Femur (tissue), 1 donor: ENCODE measurements at regions not wholly inside any gene's neighbourhood (a gene's known extent, or its start where the extent isn't known, plus 50 kb on each side); places are given as distances from the start of the nearest gene placed in this dataset.

ENCODE experiments used
- DNase-seq: peaks from one replicate; pipeline ENCODE4 v3.0.0-alpha.2; 2017

DNA sequence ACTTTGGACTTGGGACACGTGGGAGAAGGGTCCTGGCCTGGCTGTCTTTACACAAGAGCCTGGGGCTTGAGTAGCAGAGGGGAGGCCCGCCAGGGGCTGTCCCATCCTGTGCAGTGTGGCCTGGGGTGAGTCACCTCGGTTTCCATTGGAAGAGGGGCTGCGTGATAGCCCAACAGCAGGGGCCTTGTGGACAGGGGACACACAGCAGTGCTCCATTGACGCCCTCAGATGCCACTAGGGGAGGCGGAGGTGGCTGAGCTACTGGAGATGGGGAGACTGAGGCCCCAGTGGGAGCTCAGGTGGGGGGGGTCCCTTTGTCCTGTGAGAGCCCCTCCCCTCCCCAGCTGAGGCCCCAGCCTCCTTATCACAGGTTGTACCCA, 50.0 kb upstream of the RNU6ATAC start:
- peak; percentile 34 for DNase-seq

DNA sequence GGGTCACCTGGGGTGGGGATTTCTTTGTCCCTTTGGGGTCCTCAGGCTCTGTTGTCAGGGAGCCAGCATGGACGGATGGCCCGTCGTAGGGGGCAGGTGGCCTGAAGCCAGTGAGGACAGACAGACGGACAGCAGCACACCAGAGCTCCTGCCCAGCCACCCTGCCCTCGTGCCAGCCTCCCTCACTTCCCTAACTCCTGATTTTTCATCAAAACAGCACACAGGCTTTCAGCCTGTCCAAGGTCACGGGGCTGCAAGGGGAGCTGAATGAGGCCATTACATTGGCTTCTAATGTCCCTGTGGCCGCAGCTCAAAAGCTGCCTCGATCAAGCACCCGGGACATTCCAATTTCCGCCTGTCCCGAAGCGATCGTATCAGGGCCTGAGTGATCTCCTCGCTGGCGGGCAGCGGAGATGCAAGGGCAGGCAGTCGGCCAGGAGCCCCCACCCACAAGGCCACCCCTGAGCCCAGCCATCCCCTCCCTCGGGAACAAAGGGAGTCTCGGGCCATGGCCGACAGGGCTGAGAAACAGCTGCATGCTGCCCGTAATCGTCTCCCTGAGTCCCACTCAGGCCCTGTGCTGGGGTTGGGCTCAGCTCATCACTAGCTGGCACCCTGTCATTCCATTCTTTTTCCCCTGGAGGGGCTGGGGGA, 50.5 kb upstream of the RNU6ATAC start:
- peak; percentile 40 for DNase-seq

DNA sequence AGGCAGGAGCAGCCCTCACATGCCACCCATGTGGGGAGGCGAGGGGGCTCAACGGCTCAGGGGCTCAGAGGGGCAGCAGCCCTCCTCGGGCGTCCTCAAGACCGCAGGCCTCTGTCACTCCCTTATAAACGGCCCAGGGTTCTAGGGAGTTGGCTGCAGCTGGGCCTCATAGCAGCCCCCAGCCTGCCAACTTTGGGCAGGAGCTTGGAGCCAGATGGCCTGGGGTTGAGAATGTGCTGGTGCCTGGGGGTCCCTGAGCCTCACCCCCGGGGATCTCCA, 51.0 kb upstream of the RNU6ATAC start:
- no peak for DNase-seq

DNA sequence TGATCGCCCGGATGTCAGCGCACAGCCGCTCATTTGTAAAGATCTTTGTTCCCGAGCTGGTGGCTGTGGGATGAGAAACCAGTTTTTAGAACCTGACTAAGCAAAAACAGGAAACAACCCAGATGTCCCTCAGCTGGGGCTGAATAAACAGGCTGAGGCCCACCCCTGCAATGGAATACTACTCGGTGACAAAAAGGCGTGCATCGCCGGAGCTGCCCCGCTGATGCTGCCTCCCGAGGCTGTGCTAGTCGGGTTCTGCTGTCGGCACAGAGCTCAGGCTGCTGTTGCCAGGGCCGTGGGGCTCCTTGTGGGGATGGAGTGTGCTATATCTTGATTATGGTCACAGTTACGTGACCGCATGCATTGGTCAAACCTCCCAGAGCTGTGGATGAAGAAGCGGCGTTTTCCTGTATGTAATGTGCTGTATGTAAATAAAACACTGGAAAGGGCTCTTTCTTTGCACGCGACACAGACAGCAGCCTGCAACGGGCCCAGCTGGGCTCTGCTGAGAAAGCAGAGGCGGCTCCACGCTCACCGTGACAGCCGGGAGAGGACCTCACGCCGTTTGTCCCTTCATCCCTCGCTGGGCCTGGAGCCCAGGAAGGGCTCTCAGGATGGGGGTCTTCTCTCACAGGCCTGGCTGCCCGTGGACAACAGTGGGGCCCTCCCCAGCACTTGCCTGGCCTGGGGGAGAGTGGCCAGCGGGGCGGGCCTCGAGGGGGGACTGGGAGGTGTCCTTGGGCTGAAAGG, 51.5 kb upstream of the RNU6ATAC start:
- DNase-seq, result peak; percentile 70

DNA sequence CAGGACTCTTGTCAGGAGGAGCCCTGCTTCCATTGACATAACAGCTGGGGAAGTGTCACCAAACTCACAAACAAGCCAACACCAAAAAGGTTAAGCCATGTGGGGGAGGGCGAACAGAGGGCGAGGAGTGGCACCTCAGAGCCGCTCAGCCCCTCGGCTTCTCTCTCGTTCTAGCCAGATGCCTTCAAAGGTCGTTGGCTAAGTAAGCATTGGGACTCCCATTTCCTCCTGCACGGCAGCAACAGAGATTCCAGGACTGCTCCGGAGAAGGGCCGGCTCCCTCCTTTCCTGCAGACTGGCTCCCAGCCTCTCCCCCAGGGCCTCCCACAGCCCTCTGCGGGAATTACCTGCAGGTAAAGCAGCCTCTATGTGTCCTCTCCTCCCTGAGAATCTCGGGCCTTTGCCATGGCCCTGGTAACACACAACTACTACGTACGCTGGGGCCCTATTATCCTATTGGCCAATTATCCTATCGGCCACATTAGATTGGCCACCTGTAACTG, 52.1 kb upstream of the RNU6ATAC start:
- DNase-seq, result no peak

DNA sequence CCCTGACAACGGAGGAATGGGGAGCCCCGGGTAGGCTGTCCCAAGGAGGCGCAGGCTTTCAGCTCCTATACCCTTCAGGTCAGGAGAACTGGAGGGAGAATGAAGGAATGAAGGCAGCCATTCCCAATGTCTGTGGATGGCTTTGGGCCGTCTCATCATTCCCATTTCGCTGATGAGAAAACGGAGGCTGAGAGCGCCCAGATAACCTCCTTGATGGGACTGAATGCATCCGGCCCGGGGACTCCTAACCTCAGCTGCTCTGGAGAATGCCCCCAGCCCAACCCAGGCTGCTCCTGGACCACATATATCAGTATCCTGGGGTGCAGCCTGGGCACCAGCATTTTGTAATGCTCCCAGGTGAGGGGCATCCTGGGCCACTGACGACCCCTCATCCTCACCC, 52.6 kb upstream of the RNU6ATAC start:
- no peak for DNase-seq

DNA sequence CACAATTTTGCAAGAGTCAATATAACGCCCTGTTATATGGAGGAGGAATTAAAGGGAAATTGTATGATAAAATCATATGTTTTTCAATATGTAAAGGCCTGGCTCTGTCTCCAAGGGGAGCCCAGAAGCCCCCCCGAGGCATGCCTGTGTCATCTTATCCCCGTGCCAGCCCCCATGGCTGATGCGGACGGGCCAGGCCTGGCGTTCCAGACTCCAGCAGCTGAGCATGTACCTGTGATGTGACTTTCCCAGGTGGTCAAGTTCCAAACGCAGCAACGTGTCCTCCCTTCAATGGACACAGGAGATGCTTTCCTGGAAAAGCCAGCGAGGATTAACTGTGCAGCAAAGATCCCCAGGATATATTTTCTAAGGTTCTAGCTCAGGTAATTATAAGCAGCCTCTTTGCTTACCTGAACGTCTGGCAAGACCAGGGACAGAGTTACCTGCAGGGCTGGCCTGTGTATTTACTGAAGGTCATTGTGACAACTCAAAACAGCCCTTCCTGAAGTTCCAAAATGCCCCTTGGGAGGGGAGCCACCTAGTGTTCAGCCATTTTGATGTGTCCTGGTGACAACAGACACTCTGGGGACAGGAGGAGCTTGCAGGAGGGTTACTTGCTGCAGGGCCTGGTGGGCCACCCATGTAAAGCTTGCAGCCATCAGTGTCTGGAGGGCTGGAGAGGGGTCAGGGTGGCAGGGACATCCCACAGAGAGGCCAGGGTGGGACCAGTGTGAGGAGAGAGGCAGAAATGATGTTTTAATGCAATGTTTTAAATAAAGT, 53.3 kb upstream of the RNU6ATAC start:
- DNase-seq, result peak; percentile 15

DNA sequence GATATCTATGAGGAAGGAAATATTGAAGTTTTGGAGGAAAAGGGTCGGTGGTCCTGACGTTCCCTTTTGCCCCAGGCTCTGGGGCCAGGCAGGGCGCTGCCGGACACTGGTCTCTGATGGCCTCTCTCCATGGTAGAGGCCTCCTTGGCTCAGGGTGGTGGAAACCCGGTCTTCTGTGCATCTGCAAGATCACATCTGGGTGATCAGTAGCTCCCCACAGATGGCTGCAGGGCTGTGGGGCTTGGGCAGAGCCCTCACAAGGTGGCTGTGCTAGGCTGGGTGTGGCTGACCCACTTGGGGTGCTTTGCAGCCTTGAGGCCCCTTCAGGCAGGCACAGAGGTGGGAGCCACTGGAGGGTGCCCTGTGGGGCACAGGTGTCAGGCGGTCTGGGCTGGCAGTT, 53.9 kb upstream of the RNU6ATAC start:
- no peak for DNase-seq

DNA sequence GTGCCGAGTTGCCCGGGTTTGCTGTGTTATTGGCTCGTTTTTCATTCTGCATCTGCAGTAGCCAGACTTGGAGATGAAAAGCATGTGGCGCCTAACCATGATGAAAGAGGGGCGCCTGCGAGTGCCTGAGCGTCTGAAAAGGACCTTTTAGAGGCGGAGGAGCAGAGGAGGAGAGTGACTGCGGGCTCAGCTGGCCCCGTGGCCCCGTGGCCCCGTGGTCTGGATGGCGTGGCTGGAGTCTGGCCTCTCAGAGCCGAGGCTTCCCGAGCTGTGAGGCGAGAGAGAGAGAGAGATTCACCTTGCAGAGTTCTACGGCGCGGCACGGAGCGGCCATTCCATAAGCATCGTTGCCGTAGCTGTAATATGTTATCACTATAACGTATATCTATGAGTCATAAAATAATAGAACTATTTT, 55.3 kb upstream of the RNU6ATAC start:
- DNase-seq, result peak; percentile 19

DNA sequence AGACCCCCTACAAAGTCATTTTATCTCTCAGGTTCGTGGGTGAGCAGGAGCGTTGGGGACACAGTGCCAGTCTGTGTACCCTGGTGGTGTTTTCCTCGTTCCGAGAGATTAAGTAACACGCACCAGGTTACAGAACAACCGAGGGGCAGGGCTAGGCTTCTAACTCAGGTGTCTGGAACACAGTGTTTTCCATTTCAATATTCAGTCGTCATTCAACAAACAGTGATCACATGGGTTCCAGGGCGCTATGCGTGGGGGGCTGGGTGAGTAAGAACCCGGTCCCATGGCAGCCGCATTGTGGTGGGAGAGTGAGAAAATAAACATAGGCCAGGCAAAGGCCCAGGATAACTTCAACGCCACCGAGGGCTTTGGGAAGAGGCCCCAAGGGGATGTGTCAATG, 55.9 kb upstream of the RNU6ATAC start:
- peak; percentile 16 for DNase-seq

DNA sequence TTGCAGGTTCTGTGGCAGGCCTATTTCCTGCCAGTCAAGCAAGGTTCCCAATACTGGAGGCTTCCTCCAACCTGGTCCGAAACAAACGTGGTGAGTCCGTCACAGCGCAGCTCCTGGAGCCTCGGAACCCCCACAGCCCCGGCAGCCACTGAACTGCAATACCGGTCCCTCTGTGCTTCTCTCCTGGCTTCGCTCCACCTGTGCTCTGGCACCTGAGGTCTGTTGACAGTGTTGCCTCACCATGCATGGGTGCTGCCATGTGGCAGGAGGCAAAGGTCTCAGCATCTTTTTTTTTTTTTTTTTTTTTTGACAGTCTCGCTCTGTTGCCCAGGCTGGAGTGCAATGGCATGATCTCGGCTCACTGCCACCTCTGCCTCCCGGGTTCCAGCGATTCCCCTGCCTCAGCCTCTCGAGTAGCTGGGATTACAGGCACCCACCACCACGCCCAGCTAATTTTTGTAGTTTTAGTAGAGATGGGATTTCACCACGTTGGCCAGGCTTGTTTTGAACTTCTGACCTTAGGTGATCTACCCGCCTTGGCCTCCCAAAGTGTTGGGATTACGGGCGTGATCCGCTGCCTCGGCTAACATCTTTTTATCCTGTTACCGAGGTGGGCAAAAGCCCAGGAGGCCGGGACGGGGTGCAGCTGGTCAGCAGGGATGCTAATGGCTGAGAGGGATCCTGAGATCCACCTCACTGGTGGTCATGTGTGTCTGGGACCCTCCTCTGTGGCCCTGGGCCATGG, 57.1 kb upstream of the RNU6ATAC start:
- DNase-seq, result no peak

DNA sequence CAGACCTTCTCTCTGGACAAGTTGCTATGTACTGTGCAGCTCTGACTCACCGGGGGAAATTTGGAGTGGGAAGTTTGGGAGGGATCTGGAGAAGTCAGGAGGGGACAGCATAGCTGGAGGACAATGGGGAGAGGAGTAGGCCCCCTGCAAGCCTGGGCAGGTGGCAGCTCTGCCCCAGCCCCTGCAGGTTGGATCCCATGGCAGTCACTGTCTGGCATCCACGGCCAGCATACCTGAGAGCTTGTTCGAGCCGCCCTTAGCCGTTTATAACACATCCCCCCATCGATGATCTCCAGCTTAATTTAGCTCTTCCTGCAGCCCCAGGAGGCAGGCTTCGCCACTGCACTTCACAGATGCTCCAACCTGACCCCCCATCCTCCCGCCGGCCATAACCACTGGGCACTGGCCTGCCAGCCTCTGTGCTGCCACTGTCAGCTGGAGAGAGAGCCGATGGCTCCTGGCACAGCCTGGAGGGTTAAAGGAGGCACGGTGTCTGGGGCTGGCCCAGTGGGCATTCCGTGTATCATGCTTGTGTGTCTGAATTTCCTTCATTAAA, 57.7 kb upstream of the RNU6ATAC start:
- DNase-seq, result peak; percentile 18

DNA sequence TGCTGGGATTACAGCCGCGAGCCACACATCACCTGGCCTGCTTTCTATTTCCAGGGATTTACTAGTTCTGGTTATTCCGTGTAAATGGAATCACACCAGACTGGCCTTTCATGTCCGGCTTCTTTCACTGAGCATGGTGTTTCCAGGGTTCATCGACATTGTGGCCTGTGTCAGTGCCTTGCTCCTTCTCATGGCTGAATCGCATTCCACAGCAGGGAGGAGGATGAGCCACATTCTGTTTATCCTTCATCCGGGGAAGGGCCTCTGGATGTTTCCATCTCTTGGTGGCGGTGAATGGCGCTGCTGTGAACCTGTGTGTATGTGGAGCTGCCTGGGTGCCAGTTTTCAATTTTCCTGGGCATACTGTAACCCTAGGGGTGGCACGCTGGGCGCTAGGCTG, 58.7 kb upstream of the RNU6ATAC start:
- peak; percentile 21 for DNase-seq

DNA sequence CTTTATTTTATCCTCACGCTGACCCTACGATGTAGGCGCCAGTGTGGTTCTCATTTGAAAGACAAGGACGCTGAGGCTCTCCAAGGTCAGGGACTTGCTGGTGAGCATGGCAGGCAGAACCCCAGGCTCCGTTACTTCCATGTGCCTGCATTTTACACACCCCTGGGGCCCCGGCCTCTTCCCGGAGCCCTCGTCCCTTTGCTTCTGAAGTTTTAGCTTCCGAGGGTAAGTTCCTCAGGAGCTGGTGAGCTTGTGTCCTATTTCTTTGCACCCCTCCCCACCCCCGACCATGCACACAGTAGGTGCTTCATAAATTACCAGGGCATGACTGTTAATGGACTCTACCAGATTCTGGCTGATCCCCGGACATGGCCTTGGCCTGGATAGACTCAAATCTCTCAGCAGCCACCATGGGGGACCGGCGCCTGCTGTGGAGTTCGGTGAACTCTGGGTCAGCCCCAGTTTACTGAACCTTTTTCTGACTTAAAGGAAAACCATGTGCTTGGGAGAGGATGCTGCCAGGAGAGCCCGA, 59.3 kb upstream of the RNU6ATAC start:
- peak; percentile 22 for DNase-seq

DNA sequence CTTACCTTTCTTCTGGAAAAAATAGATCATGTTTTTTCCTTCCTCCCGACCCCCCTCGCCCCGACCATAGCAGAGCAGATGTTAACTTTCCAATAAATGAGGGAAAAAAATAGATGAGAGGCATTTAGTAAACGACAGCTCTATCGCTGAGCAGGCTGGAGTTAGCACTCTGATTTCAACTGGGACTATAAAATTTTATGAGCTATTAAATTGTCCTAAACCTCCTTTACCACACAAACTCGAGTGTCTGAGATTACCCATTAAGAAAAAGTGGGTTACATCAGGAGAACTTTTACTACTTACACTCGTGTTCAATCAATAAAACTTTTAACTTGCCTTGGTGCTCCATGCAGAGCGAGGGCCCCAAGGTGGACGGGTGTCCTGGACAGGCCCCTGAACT, 59.8 kb upstream of the RNU6ATAC start:
- no peak for DNase-seq

DNA sequence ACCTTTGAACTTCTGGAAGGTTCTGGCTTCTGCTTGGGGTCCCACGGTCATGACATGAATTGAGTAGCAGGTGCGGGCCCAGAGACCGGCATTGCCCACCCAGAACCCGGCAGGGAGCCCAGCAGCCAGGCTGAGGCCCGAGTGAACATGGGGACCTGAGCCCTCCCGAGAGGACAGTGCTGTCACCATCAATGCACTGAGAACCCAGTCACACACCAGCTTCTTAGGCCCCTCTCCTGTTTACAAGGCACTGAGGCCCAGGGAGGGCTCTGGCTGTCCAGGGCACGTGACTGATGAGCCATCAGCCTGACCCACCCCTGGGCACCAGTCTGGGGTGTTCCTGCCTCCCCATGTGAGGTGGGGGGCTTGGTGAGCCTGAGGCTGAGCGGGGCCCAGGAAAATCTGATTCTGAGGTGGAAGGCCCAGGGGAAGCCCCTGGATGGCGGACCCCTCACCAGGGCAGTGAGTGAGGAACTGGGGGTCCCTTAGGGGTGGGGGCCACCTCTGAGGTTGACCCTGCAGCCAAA, 60.3 kb upstream of the RNU6ATAC start:
- DNase-seq, result no peak

DNA sequence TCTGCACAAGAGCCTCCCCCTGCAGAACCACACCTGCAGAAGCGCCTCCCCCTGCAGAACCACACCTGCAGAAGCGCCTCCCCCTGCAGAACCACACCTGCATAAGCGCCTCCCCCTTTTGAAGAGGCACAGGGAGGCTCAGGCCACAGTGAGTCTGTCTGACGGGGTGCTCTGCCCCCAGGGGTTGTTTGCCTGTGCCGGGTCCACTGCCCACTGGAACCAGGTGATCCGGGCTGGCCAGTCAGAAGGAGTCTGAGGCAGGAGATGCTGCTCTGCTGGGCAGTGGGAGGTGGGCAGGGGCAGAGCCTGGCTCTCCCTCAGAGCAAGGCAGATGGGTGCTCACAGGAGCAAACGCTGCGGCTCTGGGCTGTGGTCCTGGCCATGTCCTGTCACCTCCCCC, 60.8 kb upstream of the RNU6ATAC start:
- DNase-seq, result no peak

DNA sequence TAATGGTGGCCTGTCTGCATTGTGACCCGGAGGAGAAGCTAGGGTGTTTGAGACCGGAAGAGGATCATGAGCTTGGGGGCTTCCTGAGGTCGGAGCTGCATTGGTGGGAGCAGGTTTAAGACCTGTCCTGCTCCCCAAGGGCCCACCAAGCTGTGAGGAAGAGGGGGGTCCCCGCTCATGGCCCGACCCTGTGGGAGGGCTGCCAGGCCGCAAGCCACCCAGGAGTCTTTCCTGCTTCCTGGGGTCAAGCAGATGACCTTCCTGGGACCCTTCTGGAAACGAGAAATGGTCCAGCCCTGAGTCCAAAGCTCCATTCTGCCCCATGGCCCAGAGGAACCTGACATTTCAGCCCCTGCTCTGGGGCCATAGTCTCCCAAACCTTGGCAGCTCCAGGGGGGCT, 61.5 kb upstream of the RNU6ATAC start:
- DNase-seq, result no peak

DNA sequence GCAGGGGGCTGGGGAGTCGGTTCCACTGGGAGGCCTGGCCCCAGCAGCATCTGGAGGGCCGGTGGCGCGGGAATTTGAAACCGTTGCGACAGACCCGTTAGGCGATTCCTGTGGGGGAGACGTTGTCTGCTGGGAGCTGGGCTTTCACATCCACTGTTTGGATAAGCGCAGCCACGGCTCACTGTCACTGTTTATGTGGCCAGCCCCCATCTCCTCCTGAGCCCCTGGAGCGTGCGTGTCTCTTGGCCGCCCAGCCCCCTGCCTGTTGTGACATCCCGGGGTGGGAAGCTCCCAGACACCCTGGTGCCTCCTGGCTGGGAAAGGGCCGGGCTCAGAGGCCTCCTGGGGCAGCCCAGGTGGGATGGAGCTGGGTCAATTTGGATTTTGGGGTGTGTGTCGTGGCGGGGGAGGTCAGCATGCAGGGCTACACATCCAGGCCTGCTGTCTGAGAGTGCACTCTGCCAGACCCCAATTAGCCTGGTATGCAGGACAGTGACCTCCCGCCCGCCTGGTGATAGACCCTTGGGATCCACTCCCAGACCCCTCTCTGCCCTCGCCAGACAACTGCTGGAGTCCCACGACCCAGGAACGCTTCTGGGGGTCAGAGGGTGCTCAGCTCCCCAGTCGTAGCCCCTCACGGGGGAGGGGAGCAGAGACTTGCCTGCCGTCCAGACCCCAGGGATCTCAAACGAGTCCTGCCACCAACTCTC, 62.0 kb upstream of the RNU6ATAC start:
- no peak for DNase-seq

DNA sequence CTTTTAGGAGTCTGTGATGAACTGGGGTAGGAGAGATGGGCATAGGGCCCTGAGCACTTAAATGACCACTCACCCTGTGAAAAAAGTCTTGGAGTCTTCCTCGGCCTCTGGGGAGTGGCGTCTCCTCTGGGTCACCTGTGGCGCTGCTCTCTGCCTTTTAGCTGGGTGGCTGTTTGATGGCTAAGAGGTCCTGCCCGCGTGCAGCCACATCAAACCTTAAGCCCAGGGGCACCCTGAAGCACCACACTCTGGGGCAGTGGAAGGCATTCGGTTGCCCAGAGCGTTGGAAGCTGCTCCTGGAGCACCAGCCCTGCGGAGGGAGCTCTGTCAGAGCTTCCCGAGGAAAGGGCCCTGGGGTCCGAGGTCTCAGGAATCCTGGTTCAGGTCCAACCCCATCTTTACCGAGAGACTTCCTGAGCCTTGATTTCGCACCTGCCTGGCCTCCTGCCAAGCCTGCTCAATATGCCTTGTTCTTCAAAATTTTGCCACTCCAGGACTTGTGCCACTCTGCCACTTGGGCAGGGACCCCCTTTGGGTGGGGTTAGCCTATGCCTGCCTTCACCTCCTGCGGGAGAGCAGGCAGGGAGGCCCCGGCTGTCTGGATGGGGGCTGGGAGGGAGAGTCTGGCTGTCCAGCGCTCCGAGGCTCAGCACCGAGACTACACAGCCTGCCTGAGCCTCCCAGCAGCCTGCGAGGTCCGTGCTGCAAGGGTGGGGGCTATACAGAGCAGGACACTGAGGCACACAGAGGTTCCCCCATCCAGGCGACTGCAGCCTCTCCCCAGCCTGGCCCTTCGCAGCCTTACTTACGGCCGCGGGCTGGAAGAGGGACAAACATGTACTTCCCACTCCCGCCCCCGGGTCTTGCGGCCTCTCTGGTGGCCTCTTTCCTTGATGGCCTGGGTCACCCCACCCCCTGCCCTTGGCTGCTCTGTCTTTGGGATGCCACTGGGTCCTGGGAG, 63.4 kb upstream of the RNU6ATAC start:
- peak; percentile 42 for DNase-seq

DNA sequence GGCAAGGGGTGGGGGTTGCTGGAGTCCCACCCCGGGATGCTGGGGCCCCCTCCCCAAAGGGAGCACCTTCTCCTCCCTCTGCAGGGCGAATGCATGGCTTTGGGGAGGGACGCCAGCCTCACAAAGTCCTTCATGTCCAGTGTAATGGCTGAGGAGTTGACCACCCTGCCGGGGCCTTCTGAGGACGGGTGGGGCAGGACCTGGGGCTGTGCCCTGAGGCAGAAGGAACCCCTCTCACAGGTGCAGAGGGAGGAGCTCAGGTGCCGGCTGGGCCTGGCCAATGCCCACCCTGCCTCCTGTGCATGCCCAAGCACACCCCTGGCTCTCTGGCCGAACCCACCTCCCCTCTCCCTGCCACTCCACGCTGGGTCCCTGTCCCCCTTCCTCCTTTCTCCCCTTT, 64.3 kb upstream of the RNU6ATAC start:
- no peak for DNase-seq
